ENCODE measurements at regions not wholly inside any gene's neighbourhood (a gene's known extent, or its start where the extent isn't known, plus 50 kb on each side); places are given as distances from the start of the nearest gene placed in this dataset.
"Not testable (repeated sequence)": the region's sequence is repeated elsewhere in the genome, so short reads cannot be mapped to it uniquely, and the experiment has no call there.

DNA sequence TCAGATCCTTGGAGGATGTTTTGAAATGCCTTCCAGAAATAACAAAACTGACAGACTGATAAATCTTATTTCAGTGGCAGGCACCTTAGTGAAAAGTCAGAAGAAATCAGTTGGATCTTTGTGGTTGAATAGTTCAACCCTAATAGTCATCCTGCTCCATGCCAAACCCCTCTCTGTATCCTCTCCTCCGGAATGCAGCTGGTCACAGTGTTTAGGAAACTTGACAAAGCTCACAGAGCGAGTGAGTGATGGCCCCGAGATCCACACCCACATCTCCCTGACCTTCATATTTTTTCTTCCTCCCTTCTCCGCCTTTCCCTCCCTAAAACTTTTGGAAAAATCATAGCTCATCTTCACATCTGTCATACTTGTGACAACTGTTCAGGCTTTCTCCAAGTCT, 464.8 kb upstream of the CDH4 start:
- DNase-seq = no peak

DNA sequence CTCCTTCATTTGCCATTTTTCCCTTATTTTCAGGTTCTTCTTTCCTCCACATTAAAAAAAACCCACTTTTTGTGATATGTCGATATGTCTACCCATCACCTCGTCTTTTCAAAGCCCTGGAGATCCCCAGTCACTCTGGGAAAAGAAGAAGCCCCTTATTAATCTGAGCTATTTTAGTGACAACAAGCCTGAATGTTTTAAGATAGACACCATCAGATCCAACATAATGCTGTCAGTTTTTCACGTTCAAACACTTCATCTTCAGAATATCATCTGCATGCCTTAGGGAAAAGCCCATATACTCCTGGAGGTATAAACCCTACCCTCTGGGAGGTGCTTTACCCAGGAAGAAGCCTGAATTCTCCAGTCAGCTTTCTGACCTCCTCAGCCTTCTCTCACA, 464.0 kb upstream of the CDH4 start:
- no peak for DNase-seq

DNA sequence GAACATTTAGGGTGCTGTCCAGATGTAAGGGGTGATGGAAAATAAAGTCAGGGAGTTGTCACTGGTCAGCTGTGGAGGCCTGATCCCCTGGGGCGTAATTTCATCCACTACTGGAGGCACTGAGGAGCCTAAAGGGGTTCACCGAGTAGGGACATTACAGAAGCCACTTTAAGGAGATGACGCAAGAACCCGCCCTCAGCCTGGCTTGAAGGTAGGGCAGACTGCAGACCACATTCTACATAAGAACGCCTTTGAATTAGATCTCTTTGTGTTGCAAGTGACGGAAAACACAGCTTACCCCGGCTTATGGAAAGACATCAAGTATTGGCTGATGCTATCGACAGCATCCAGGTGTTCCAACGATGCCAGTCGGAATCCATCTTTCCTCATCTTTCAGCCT, 462.7 kb upstream of the CDH4 start:
- no peak for DNase-seq

DNA sequence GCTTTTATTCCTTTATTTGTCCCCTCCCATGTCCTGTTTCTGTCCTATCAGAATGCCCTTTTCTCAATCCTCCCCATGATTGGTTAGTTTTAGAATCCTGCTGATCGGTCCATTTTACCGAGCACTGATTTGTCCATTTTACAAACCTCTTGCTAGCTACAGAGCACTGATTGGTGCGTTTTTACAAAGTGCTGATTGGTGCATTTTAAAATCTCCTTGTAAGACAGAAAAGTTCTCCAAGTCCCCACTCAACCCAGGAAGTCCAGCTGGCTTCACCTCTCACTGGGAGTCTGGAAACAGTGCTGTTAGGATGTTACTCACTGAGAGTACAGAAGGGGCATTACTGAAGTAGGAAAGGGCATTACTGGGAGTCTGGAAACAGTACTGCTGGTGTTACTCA, 461.7 kb upstream of the CDH4 start:
- not testable (repeated sequence) for DNase-seq

DNA sequence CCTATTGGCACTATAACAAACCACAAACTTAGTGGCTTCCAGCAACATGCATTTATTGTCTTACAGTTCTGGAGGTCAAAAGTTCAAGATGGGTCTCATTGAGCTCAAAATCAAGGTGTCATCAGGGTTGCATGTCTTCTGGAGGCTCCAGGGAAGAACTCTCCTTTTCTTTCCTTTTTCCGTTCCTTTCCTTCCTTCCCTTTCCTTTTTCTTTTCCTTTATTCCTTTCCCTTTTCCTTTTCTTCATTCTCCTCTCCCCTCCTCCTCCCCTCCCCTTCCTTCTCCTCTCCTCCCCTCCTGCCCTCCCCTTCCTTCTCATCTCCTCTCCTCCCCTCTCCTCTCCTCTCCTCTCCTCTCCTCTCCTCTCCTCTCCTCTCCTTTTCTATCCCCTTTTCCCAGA, 460.2 kb upstream of the CDH4 start:
- DNase-seq = no peak

DNA sequence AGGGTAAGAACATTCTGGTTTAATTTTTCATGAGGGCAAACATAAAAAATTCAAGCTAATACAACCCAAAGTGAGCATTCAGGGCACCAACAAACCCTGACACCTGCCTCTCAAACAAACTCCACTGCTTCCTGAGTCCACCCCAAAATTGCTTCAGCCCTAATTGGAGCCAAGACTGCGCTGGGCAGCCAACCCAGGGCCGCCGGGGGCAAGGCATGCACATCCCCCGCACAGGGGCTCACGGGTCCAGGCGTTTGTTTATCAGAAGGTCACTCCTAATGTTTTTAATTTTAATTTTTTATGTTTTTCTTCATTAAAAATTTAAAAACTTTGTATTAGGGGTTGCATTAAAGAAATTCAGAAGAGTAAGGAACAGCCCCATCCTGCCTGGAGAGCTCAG, 459.1 kb upstream of the CDH4 start:
- DNase-seq = no peak

DNA sequence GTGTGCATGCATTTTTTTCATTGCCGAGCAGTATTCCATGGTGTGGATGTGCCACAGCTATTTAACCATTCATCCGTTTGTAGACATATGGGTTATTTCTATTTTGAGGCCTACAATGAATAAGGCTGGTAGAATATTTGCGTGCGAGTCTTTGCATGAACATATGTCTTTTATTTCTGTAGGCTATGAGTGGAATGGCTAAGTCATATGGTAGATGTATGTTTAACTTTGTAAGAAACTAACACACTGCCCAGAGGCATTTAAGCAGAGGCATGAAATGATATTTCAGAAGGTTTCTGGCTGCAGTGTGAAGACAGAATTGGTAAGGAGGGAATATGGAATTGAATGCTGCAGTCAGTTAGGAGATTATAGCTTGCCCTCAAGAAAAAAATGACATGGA, 457.4 kb upstream of the CDH4 start:
- no peak for DNase-seq

DNA sequence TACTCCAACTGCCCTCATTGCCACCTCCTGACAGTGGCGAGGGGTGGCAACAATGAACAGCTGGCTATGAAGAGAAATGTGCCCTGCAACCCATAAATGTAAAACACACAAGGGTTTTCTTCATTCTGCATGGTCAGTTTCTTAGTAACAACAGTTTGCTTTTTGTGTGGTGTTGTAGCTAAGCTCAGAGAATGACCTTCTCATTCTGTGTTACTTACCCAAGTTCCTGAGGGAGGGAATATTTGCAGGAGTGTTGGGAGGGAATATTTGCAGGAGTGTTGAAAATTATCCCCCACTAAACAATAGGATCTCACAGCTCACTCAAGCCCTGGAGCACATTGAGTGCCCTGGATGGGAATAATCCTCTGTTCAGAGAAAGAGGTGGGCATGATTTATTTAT, 456.4 kb upstream of the CDH4 start:
- DNase-seq = no peak

DNA sequence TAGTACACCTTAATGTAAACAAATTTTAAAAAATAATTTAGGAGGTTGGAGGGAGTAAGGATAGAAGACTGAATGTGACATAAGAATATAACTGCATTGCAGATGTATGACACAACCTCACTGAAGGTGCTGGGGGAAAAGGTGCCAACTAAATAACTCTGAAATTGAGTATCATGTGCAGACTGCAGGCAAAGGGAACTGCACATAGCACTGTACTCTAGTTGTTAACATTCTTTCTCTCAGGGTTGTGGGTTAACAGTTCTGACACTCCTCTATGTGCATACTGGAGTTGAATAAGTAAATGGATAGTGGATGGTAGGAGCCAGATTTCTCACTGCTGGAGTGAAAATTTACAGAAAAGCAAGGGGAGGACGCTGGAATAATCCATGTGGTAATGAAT, 451.9 kb upstream of the CDH4 start:
- DNase-seq = no peak

DNA sequence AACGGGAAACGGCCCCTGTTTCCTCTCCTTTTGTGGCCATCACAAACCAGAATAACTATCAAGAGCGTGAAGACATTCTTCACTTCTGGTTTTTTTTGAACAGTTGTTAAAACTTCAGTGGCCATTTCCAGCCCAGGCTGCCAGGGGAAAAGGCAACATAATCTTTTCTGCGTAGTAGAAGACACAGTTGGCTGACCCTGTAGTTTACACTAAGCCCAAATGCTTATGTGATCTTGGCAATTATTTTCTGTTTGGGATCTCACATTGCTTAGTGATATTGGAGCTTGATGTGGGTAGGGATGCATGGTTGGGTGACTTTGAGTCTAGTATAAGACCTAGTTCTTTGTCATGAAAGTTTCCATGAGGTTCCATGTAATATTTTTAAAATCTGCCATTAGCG, 449.4 kb upstream of the CDH4 start:
- no peak for DNase-seq

DNA sequence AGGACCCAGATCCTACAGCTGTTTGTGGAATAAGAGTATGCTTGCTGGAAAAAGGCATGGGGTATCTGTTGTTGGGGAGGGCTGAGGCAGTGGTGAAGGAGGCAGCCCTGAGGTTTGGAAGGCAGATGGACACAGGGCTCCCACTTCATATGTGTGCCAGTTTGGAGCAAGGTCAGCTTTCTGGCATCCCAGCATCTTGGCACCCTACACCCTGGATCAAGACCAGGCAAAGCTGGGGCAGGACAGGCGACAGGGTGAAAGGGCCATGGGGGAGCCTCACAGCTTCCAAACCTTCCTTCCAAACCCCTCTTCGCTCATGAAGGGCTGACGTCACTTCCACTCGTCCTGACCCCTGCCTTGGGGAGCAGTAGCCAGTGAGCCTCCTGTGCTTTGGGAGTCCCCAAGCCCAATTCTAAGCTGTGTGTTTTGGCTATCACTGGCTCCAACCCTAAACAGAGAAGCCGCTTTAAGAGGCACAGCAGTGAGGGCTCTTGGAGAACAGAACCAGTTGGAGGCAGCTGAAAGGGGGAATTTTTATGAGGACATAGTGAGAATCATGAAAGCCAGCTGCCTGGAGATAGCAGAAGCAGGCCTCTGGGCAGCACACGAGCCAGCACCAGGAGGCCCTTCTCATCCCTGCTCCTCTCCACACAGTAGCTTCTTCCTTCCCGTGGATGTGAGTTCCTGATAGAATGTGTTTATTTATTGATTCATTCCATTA, 448.6 kb upstream of the CDH4 start:
- DNase-seq = no peak

DNA sequence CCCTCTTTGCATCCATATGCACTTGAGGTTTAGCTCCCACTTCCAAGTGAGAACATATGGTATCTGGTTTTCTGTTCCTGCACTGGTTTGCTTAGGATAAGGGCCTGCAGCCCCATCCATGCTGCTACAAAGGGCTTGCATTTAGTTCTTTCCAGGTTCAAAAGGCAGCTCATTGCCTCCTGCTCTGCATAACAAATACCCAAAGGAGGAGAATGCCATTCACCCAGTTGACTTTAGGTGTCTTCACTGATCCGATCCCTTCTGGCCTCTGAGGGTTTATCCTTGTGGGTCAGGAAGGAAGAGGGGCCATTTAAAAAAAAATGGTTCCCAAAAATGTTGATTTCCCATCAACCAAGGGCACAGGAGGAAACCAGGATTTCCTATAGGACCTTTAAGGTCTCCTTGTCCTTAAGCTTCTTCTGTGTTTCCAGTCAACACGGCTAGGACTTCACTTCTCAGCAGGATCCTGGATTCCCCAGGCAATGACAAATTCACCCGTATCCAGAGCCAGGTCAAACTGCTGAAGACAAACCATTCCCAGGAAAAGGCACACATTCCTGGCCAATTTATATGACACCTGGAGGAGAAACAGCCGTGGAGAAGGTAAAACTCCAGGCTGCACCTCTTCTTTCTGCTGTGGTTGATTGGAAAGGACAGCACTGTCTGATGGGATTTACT, 447.7 kb upstream of the CDH4 start:
- no peak for DNase-seq

DNA sequence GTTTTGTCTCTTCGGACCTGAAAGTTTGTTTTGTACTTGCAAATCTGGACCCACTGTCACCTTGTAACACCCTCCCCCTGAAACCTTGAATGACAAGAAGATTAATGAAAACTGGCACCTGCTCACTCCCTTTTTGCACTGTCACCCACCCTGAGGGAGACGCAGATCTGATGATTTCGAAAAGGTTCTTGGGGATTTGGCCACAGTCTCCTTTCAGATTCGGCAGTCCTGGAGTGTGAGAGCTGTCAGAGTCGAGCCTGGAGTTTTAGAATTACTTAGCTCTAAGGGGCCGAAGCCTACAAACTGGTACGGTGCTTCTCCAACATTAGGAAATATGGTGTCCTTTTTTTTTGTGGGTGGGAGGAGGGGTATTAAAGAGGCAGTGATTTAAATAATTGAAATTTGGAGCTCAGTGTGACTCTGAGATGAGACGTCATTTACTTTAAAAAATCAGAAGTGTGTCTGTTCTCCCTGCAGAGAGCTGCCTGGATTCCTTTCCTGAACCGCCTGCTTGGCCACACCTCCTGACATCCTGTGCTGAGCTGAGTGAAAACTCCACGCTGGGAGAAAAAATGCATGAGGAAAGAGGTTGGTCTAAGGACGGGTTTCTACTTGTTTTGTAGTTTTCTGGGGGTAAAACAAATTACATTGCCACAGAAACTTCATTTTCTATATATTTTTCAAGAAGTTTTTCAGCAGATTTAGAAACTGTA, 447.0 kb upstream of the CDH4 start:
- no peak for DNase-seq

DNA sequence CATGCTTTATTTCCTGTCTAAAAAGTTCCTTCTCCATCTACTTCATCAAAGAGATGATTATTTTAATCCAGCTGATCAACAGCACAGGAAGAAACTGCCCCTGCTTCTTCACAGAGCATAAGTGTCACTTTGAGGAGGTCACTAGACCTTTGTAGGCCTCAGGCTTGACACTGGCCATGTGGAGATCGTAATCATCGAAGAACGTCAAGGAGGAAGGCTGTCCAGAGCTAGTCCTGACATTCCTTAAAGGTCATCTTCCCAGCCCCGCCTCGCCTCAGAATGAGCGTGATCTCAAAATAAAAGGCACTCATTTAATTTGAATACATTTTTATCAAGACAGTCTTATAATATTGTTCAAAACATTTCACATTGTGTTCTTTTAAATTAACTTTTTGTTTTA, 445.7 kb upstream of the CDH4 start:
- DNase-seq = no peak

DNA sequence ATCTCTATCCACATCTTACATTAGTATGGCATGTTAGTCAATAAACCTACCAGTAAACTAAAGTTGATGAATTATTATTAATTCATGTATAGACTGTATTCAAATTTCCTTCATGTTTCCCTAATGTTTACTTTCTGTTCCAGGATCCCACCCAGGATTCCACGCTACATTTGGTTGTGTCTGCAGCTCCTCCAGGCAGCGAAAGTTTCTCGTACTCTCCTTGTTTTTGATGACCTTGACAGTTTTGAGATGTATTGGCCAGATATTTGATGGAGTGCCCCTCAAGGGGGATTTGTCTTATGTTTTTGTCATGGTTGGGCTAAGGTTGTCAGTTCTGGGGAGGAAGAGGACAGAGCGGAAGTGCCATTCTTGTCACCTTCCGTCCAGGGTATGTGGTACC, 445.2 kb upstream of the CDH4 start:
- DNase-seq = no peak

DNA sequence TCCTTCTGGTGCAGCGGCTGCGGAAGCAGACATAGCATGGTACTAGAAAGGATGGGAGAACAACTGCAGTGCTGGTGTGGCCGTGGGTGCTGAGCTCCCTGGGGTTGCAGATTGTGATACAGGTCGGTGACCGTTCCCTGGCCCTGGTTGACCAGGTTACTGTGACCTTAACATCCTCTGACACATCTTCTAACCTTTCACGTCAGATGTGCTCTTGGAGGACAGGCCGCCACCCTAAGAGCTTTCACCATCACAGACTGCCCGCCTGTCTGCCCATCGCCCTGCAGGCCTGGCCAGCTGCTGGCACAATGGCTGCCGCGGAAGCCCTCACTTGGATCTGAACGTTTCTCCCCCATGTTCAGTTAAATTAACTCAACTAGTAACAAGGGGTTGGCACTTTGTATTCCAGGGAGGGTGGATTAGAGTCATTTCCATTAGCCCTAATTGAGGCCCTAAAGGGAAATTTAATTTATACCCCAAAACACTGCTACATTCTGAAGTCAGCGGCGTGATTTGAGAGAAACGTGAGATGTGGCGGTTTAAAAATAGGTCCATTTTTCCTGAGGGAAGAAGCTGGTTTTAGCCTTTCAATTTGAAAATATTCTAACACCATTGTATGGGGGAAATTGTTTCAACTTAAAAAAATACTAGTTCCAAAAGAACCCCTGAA, 443.9 kb upstream of the CDH4 start:
- no peak for DNase-seq

DNA sequence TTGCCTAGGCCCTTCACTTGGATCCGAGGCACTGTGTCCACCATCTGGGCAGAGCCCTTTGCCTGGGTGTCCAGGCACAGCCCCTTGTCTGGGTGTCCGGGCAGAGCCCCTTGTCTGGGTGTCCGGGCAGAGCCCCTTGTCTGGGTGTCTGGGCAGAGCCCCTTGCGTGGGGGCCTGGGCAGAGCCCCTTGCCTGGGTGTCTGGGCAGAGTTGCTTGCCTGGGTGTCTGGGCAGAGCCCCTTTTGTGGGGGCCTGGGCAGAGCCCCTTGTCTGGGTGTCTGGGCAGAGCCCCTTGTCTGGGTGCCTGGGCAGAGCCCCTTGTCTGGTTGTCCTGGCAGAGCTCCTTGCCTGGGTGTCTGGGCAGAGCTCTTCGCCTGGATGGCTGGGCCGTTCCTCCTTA, 443.4 kb upstream of the CDH4 start:
- no peak for DNase-seq

DNA sequence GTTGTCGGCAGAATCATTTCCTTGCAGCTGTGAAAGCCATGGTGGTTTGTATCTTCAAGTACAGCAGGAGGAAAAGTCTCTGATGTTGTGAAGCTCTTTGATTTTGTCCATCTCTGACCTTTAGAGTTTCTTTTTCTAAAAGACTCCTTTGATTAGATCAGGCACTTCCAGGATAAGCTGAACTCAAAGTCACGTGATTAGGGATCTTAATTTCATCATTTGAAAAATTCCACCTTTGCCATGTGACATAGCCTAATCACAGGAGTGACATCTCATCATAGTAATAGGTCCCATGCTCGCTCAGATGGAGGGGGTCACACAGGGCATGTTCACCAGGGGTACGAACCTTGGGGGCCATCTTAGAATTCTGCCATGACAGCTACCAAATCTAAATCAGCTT, 441.5 kb upstream of the CDH4 start:
- DNase-seq = no peak

DNA sequence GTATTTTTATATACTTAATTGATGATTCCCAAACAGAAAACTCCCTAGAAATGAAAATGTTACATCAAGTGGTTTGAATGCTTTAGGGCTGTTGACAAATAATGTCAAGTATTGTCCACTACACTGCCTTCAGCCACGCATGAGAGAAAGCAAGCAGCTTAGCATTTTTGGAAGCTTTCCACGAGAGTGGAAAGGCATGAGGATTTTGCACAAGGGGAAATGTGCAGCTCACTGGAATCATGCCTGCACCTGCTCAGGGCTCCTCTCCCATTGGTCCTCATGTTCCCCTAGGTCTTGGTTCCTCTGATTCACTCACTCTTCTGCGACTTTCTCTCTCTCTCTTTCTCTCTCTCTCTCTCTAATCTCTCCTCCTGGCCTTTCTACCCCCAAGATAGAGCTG, 439.5 kb upstream of the CDH4 start:
- no peak for DNase-seq

DNA sequence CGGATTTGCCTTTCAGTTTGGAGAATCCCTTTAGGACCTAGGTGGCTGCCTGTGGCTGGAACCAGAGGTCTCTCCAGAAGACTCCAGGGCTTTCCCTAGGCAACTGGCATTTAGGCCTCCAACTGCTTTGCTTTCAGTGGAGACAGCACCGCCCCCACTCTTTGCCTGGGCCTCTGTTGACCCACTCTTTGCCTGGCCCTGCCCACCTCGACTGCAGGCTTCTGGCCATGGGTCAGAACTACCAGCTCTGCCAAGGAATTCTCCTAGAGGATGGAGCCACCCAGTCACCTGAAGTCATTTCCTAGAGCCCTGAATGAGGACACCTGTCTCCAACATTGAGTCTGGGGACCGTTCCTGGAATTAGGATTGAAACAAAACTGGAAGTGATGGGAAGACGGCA, 439.0 kb upstream of the CDH4 start:
- DNase-seq = no peak

DNA sequence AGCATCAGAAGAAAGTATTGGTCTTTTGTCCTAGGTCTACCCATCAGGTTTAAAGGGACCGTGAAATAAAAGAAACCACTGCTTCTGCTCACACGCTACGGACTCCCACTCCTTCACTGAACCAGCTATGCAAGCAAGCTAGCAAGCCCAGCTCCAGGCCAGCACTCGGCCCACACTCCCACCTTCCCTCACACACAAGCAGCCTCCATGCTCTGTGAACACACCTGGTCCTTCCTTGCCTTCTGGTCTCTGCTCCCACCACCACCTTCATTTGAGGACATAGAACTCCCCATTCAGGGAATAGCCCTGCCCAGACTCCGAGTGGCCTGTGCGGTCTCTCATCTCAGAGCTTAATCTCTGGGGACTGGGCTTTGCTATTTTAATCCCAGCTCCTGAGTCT, 436.4 kb upstream of the CDH4 start:
- no peak for DNase-seq

DNA sequence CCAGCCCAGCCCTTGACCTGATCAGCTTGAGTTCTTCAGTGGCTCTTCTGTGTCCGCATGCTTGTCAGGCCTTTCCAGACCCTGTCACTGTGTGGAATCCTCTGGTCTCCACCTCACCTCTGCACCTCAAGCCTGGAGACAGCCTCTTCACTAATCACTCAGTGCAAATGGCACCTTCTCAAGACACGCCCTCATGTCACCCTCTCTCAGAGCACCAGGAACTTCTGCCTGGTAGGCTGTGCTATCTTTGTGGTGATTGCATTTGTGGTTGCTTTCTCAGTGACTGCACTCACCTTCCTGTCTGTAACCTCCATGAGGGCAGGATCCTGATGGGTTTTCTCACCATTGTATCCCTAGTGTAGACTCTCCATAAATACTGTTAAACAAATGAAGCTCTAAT, 435.2 kb upstream of the CDH4 start:
- DNase-seq = no peak

DNA sequence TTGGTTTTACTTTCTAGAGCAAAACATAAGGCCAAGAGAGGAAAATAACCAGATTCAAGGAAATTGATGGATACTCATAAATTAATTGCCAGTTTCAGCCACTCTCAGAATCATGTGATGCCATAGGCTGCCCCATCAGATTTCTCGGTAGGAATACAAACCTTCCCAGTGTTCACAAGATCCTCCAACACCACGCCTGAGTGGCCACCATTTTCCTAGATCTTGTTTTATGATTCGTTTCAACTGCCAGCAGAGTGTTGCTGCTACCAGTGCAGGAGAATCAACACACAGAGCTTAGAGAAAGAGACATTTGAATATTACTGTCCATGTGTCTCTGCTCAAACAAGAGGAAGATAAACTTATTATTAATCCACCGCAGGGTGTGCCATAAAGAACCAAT, 434.2 kb upstream of the CDH4 start:
- DNase-seq = no peak

DNA sequence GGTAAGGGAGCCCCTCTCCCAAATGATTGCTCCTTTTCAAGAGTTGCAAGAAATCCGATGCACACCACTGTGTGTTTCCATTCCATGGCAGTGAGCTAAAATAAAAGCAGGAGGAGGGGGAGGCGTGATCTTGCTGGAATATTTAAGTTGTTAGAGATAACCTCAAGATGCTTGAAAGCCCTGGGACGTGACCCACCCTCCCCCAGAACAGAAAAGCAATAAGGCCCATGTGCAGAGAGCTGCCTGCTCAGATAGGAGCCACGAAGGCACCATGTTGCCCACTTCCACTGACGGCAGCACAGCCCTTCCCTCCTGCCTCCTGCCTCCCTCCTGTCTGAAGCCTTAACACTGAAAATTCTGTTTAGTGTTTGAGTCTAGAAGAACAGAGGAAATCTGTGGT, 432.6 kb upstream of the CDH4 start:
- DNase-seq = no peak

All from activated CD4-positive, alpha-beta T cell treated with anti-CD3 and anti-CD28 coated beads, Interleukin-2, amount 50 U/mL, for 16 hours (primary cell).